Fibroblast of skin of abdomen (primary cell): ENCODE measurements at regions not wholly inside any gene's neighbourhood (a gene's known extent, or its start where the extent isn't known, plus 50 kb on each side); places are given as distances from the start of the nearest gene placed in this dataset.

ENCODE experiments used
- DNase-seq: peaks from one replicate; pipeline ENCODE4 v3.0.0-alpha.2; 2013

GRCh38 chr2:11048335-11049008 is 106.8 kb upstream of the SLC66A3 start:
- DNase-seq, result no peak

GRCh38 chr2:11050565-11050964 is 104.7 kb upstream of the SLC66A3 start:
- no peak for DNase-seq

- no peak for DNase-seq
These were observed 104.0 kb upstream of the SLC66A3 start for GRCh38 chr2:11051280-11051679.

DNA sequence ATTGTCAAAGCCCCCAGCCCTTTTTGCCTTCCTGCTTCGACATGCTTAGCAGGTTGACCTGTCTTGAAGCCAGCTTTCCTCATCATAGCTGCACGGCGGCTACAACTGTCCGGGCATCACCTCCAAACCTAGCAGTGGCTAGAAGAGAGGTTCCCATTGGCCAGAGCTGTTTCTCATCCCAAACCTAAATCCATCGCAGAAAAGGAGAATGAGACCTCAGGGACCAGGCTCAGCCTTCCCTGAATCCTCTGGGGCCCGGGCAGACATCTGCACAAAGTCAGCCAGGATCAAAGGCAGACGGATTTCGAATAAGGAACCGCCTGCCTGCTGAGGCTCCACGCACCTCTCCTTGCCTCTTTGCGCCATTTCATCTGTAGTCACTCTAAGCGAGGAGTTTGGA is 101.7 kb upstream of the SLC66A3 start:
- no peak for DNase-seq

DNA sequence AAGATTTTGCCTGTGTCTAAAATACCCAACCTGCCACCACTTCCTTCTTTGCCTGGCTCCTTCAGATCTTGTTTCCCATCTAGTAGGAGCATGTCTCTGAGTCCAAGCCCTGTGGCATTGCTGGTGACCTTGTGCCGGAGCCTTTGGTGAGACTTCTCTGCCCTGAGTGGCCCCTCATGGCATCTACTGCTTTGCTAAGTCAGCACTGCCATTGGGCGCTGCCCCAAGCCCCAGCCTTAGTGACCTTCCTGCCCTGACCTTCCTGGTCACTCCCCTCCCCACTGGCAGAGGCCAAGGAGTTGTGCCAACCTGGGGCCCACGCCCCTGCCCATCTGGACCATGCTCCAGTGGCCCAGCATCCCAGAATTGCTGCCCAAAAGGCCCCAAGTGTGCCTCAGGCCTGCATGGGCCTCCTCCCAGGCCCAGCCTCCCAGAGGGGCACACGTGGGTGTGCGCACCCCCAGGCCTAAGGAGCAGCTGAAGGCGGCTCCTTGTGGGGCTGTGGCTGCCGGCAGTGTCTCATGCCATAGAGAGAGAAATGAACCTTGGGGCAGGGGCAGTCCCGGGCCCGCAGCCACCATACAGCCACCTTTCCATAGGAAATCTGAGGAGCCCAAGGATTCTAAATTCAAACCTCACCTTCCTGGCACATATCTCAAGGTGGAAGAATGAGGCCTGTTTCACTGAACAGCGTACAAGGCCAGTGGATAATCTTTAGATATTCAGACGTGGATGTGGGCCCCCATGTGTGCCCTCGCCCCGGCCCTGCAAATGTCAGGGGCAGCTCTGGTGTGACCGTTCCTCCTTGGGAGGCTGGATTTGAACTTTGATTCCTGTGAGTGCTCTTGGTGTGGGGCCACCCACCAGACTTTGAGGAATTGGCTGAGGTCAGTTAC is 100.2 kb upstream of the SLC66A3 start:
- no peak for DNase-seq

DNA sequence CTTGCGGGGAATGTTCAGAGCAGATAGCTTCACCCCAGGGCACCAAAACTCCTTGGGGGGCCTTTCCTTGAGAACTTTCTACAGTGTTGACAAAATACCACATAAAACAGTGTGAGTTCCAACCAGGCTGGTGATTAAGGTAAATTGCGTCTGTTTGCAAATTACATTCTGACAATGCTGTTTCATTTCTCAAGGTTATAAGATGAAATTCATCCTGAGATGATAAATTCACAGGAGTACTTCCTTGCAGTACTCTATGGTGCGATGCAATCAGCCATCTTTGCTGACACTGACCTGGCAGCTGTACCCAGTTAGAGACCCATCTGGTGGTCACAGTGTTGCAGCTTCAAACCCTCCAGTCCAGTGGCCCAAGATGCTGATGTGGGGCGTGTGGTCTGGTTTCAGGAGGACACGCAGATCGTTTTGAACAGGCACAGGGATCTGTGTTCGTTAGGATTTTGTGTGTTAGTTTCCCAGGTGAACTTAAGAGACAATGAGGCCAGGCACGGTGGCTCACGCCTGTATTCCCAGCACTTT is 99.5 kb upstream of the SLC66A3 start:
- no peak for DNase-seq

DNA sequence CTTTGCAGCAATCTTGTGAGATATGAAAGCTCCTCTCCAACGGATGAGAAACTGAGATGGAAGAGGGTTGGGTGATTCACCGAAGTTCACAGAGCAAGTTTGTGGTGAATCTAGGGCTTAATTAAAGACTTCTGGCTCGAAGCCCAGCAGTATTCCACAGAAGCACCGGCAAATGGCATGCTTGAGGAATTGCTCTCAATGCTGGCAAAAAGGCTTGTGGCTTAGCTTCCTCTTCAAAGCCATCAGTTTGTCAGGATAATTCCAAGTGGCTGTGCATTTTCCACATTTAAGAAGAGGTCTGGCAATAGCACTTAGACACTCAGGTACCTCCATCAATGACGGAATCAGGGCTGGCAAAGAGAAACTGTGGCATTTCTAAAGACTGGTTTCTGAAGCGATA is 98.7 kb upstream of the SLC66A3 start:
- peak; percentile 96 for DNase-seq

DNA sequence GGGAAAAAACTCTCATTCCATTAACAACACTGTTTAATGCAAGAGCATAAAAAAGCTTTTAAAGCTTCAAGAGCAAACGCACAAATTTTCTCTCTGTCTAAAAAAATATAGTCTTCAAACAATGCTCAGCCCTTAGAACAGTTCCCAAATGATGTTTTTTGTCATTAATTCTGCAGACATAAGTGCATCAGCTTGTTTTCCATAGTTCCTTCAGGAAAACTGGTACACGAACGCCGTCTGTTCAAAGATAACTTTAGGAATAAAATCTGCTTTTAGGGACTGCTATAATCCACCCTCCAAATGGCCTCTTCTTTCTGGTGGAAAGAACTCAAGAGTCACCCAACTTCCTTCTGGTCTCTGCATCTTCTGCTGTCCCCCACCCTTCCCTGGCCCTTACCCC is 98.2 kb upstream of the SLC66A3 start:
- no peak for DNase-seq

DNA sequence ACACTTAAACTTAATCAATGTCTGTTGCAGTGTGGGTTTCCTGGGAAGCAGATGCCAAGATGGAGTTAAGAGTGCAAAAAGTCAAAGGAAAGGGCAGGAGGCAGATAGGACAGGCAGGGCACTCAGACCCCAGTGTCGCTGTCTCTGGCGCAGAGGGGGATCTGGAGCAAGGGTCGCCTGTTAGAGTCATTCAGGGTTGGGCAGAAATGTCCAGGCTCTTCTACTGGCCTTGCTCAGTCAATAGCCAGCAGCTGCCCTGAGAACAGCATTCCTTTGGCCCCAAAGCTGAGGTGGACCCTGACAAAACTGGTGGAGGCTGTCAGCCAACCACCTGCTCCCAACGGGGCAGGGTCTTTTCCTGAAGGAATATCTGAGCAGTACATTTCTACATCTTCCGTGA is 97.1 kb upstream of the SLC66A3 start:
- no peak for DNase-seq

DNA sequence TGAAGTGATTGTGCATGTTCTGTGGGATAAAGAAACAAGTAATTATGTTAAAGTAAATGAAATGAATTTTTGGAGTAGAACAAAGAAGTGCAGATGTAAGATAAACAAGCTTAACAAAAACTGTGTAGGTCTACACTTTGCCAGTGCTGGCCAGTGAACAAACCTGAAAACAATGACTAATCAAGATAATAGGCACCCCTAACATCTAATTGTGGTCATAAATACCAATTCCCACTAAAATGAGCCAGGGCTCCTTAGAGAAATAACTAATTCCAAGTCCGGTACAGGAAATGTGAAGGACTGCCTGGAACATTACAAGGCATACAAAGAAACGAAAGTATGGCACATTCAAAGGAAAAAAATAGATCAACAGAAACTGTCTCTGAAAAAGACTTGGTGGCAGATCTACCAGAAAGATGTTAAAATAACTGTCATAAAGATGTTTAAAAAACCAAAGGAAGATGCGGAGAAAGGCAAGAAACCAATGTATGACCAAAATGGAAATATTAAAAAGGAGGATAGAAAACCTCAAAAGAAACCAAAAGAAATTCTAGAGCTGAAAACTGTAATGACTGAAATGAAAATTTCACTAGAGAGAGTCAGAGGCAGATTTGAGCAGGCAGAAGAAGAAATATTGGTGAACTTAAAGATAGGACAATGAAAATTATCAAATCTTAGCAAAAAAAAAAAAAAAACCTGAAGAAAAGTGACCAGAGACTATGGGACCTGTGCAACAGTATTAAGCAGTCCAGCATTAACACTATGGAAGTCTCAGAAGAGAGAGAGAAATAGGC is 94.7 kb upstream of the SLC66A3 start:
- no peak for DNase-seq

- DNase-seq, result no peak
These were observed 89.3 kb upstream of the SLC66A3 start for GRCh38 chr2:11065833-11066485.

GRCh38 chr2:11067221-11068078 is 87.8 kb upstream of the SLC66A3 start:
- no peak for DNase-seq

DNA sequence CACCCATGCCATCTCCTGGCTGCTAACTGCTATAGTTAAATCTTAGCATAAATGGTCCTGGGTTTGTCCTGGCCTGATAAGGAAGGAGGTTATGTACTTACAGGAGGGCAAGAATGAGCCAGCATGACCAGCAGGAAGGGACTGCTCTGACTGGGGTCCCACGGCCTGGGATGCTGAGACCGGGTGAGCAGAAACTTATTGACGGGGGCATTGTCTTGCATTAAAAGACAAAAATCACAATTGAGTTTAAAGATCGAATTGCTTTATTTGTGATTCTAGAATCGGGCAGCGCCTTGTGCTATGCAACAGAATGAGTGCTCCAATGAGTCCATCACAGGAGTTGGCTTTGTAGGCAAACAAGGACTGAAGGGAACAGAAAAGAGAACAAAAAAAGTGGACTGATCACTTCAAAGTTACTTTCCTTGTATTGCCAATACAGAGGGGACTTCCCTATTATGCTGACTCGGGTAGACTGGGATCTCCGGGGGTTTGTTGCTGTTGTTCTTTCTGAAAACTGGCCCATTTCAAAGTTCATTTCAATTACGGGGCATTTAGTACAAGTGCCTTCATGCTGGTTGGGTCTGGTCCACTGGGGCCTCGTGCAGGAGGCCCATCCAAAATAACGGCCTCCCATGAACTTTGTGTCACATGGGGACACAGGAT is 87.1 kb upstream of the SLC66A3 start:
- DNase-seq, result no peak

GRCh38 chr2:11068856-11069526 is 86.3 kb upstream of the SLC66A3 start:
- no peak for DNase-seq

DNA sequence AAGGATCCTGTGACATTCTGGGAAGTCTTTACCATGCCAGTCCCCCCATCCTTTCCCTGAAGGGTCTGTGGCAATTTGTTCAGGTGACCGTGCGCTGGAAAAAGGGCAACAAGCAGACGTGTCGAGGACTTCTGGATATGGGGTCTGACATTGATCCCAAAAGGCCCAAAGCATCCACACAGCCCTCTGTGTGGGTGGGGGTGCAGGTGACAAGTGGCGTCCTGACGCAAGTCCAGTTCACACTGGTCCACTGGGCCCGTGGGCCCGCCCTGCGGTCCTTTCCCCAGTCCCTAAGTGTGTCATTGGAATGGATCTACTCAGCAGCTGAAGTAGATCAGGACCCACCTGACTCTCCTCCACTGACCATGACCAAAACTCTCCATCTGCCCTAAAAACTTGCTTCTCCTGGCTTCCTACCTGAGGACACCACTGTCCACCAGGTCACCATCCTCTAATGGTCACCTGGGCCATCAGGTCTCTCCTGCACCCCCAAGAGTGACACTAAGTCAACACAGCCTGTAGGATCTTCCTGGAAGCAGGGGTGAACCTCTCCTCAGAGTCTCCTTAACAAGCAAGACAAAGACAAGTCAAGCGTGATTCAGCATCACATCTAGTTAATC is 85.6 kb upstream of the SLC66A3 start:
- no peak for DNase-seq

DNA sequence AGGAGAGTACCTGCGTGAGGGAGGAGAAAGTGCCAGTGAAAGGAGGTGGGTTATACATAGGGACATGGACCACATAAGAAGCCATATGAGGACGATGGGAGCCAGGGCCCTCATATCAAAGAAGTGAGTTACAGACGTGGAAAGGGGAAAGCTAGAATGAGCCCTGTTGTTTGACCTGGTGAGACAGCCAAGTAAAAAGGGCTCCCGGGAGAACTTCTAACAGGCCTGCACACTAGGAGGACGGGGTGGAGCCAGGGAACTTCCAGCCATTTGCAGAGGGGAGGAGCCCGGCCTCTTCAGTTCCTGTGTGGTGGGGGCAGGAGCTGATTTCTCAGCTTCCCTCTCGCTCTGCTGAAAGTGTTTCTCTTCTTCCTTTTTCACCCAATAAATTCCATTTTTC is 84.1 kb upstream of the SLC66A3 start:
- DNase-seq, result peak; percentile 10

DNA sequence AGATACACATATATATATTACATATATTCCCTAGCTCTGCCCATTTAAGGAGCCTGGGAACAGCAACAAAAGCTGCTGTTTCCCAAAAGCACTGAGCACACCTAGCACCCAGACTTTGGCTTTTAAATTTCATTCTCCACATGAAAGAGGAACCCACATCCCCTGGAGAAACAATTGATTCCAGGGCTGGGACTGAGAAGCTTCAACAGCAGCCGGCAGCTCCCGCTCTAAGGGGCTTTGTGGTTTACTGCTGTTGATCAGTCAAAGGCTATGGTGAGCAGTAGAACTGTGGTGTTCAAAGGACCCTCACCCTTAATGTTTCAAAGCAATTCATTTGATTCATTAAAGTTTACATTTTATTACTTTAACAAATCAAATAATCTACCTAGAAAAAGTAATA is 83.3 kb upstream of the SLC66A3 start:
- no peak for DNase-seq

DNA sequence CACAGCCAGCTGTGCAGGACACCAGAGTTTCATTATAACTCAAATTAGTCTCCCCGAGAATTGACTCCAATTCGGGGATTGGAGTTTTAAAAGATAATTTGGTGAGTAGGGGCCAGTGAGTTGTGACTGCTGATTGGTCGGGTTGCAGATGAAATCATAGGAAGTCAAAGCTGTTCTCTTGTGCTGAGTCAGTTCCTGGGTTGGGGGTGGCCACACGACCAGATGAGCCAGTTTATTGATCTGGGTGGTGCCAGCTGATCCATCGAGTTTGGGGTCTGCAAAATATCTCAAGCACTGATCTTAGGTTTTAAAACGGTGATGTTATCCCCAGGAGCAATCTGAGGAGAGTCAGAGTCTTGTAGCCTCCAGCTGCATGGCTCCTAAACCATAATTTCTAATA is 82.7 kb upstream of the SLC66A3 start:
- no peak for DNase-seq

DNA sequence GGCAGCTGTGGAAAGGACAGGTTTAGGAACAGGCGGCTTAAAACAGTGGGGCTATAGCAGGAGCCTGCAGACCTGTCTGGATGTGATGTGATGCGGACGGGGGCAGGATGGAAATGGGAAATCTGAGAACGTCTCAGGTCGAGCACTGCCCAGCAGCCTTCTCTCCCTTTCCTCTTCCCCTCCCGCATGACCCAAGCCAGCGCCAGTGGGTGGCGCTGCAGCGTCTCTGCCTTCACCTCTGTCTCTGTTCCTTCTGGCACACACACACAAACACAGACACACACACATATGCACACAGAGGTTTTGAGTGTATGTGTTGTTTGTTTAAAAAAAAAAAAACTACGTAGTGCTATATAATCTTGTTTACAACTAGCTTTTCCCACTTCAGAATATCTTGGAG is 82.0 kb upstream of the SLC66A3 start:
- DNase-seq, result peak; percentile 51

DNA sequence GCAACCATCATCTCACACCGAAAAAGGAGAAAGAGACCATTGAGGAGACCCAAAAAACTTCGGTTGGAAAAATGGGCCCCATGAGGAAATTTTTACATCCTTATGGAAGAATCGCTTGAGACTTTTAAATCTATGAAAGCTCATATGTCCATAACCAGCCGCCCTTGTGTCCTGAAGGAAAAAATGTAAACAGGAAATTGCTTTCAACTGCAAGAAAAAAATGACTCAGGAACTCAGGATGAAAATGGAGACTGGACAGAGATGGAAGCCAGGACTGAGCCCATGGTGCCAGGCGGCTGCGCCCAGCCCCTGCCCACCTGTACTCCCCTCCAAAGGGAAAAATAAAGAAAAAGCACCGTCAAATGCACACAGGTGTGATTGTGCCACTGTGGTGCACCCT is 81.5 kb upstream of the SLC66A3 start:
- peak; percentile 43 for DNase-seq
